GM06990 (cell line): ENCODE measurements at regions not wholly inside any gene's neighbourhood (a gene's known extent, or its start where the extent isn't known, plus 50 kb on each side); places are given as distances from the start of the nearest gene placed in this dataset.

Experiments
- DNase-seq: peaks from one replicate; pipeline ENCODE4 v3.0.0-alpha.2; 2011; ENCODE audit not compliant: insufficient read length; ENCODE audit errors: extremely low read depth
- H3K27me3 ChIP-seq: replicated peaks from 2 replicates; pipeline ENCODE4 v1.6.0; 2011; ENCODE audit warnings: low read length; ENCODE audit not compliant: control insufficient read depth, insufficient read depth
- H3K36me3 ChIP-seq: 2 replicates; pipeline ENCODE4 v1.5.1; 2011; ENCODE audit warnings: low read length; ENCODE audit not compliant: control insufficient read depth, insufficient read depth
- H3K4me3 ChIP-seq: replicated peaks from 2 replicates; pipeline ENCODE4 v1.5.1; 2011; ENCODE audit warnings: low read depth, mild to moderate bottlenecking, control low read depth, low read length
- TF ChIP-seq, protein P1 (sequence below): IDR thresholded peaks from 2 replicates; pipeline ENCODE4 v1.5.1; 2011; ENCODE audit warnings: low read length, control low read depth, mild to moderate bottlenecking, inconsistent platforms; ENCODE audit not compliant: insufficient read depth, poor library complexity, severe bottlenecking

DNA sequence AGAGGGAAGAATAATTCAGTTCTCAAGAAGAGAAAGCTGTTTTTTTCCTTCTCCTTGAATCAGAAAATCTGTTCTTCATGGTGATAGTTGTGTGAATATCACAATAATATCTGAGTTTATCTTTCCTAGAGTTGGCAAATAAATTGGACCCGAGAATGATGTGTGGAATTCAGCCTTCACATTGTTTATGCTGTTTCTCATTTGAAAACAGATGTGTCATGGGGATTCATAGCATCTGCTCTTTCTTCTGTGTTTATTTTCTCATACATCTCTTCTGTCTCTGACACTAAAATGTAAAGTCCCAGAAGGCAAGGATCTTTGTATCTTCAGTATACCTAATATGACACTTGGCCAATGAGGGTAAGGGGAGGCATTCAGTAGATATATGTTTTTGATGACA lies 103.6 kb upstream of the SGK1 start:
- Histone ChIP-seq H3K36me3 (no peaks in the 10 kb centered on the region), H3K4me3 (no peak overlapping the region), H3K27me3 (no peaks in the 10 kb centered on the region)
- TF ChIP-seq, protein P1, sequence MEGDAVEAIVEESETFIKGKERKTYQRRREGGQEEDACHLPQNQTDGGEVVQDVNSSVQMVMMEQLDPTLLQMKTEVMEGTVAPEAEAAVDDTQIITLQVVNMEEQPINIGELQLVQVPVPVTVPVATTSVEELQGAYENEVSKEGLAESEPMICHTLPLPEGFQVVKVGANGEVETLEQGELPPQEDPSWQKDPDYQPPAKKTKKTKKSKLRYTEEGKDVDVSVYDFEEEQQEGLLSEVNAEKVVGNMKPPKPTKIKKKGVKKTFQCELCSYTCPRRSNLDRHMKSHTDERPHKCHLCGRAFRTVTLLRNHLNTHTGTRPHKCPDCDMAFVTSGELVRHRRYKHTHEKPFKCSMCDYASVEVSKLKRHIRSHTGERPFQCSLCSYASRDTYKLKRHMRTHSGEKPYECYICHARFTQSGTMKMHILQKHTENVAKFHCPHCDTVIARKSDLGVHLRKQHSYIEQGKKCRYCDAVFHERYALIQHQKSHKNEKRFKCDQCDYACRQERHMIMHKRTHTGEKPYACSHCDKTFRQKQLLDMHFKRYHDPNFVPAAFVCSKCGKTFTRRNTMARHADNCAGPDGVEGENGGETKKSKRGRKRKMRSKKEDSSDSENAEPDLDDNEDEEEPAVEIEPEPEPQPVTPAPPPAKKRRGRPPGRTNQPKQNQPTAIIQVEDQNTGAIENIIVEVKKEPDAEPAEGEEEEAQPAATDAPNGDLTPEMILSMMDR: no peak
- DNase-seq: no peak

DNA sequence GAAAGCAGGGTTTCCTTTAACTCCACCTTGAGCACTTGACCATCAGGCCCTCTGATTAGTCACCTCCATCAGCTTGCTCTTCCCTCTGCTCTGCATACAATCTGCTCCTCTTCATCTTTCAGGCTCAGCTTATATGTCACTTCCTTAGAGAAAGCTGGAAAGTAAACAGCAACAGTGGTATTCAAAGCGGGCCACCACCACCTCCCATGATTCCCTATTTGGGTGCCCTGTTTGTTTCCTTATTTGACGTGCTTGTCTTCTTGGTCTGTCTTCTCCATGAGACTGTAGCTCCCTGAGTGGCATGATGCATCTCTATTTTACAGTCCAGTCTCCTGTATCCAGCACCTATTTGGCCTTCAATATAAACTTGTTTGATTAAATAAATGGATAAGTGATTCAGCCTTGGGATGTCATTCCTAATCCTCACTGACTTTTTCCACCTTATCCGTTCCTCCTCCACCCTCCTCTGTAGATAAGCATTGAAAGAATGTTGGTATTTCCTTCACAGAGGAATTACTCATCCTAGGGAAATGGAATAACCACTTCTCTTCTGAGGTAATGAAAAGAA lies 102.8 kb upstream of the SGK1 start:
- Histone ChIP-seq H3K4me3 (no peak overlapping the region), H3K36me3 (no peaks in the 10 kb centered on the region), H3K27me3 (no peaks in the 10 kb centered on the region)
- no peak for DNase-seq
- TF ChIP-seq, protein P1: no peak

DNA sequence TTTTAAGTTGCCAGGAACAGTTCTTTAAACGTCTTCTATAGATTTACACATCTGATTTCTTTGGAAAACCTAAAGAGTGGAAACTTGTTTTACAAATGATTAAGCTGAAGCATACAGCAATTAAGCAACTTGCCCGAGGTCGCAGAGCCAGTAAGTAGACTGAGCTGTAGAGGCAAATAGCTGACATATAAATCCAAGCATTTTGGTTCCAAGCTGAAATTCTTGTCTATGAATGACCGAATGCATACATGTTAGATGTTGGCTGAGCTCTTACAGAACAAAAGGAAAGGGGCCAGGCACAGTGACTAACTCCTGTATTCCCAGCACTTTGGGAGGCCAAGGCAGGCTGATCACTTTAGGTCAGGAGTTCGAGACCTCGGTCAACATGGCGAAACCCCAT lies 101.8 kb upstream of the SGK1 start:
- Histone ChIP-seq H3K36me3 (no peaks in the 10 kb centered on the region), H3K27me3 (no peaks in the 10 kb centered on the region), H3K4me3 (no peak overlapping the region)
- no peak for DNase-seq
- TF ChIP-seq, protein P1: no peak

DNA sequence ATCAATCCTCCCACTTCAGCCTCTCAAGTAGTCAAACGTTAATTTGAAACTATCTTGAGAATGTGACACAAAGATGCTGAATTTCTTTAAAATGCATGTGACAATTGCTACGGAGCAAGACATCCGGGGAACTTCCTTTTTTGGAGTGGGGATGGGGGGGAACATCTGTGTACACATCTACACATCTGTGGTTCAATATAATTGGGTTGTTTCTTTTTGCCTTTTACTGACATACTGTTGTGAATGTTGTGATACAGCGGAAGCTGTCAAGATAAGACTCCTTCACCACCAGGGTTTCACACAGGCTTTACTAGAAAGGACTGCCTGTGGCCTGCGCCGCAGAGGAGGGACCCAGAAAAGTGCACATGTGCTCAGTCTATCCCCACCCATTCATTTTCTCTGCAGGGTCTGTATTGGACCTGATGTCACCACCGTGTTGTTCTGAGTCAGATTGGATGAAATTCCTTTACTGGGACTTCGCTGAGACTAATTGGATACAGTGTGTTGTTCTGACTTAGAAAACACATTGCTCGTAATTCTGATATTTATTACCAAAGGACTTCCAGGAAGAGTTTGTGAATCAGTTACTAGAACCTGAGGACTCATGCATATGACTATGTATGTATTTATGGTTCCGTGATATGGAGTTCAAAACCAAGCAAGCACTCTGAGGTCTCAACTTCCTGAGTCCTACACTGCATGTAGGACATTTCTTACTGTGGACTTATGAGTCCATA lies 98.7 kb upstream of the SGK1 start:
- TF ChIP-seq, protein P1: no peak
- no peaks in the 10 kb centered on the region for H3K27me3 ChIP-seq
- no peaks in the 10 kb centered on the region for H3K36me3 ChIP-seq
- H3K4me3 ChIP-seq: no peak overlapping the region
- DNase-seq: no peak

DNA sequence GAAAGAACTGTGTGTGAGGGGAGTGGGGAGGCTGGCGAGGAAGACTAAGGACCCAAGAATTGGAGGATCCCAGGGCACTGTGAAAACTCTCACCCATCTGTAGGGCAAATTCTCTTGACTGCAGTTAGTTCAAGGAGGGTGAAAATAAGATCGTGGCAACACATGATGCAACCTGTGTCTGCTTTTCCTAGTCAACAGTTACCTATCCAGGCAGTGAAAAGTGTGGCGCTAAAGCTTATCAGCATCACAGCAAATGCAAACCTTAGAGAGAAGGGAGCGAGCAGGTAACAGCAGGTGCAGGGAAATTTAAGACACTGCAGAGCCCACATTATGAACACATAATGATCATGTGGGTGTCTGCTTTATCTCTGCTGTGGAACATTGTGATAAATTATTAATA lies 97.7 kb upstream of the SGK1 start:
- Histone ChIP-seq H3K4me3 (no peak overlapping the region), H3K36me3 (no peaks in the 10 kb centered on the region), H3K27me3 (no peaks in the 10 kb centered on the region)
- TF ChIP-seq, protein P1: no peak
- DNase-seq: no peak
